ENCODE measurements at regions not wholly inside any gene's neighbourhood (a gene's known extent, or its start where the extent isn't known, plus 50 kb on each side); places are given as distances from the start of the nearest gene placed in this dataset.

- TF ChIP-seq CTCF (conservative IDR thresholded peaks at IDR 0.05; ENCODE audit: low read length), result no peak
- TF ChIP-seq EZH2phosphoT487 (IDR thresholded peaks at IDR 0.05; ENCODE audit: borderline replicate concordance, low read depth, low read length), result no peak
These were observed 1145.4 kb upstream of the NUDT12 start for GRCh38 chr5:104708027-104708426.
